GM18517 (cell line): ENCODE measurements at regions not wholly inside any gene's neighbourhood (a gene's known extent, or its start where the extent isn't known, plus 50 kb on each side); places are given as distances from the start of the nearest gene placed in this dataset.
"Not testable (repeated sequence)": the region's sequence is repeated elsewhere in the genome, so short reads cannot be mapped to it uniquely, and the experiment has no call there.

Experiments
- ATAC-seq: cut with Tn5 transposase; IDR thresholded peaks from one replicate; pipeline ENCODE4 v1.9.1; 2021; ENCODE audit warnings: mild to moderate bottlenecking, moderate library complexity; ENCODE audit not compliant: unreplicated experiment

- no peak for ATAC-seq
Observed at GRCh38 chr1:67611846-67612245, 73.2 kb upstream of the GADD45A start.

- no peak for ATAC-seq
Observed at GRCh38 chr1:67612788-67613241, 72.2 kb upstream of the GADD45A start.

DNA sequence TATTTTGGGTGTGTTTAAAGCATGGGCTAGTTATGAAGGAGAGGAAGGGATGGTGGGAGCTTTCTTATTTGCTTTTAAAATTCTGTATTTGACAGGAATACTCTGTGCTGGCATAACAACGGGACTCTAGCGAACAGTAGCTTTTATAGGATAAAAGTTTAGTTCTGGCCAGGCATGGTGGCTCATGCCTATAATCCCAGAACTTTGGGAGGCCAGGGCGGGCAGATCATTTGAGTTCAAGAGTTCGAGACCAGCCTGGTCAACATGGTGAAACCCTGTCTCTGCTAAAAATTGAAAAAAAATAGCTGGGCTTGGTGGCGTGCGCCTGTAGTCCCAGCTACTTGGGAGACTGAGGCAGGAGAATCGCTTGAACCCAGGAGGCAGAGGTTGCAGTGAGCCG, 71.5 kb upstream of the GADD45A start:
- not testable (repeated sequence) for ATAC-seq

DNA sequence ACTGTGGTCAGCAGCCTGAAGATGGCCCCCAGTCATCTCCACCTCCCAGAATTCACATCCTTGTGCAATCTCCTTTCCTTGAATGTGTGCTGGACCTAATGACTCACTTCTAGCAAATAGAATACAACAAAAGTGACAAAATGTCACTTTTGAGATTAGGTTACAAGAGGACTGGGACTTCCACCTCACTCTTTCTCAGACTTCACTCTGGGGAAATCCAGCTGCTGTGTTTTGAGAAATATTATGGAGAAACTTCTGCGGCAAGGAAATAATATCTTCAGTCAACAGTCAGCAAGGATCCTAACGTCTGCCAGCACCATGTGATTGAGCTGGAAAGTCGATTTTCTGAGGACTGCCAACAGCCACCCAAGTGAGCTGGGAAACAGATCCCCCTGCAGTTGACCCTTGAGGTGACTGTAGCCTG, 70.5 kb upstream of the GADD45A start:
- no peak for ATAC-seq

GRCh38 chr1:67615886-67616285, 69.1 kb upstream of the GADD45A start:
- ATAC-seq, result no peak

- no peak for ATAC-seq
Observed at GRCh38 chr1:67616394-67616985, 68.5 kb upstream of the GADD45A start.

DNA sequence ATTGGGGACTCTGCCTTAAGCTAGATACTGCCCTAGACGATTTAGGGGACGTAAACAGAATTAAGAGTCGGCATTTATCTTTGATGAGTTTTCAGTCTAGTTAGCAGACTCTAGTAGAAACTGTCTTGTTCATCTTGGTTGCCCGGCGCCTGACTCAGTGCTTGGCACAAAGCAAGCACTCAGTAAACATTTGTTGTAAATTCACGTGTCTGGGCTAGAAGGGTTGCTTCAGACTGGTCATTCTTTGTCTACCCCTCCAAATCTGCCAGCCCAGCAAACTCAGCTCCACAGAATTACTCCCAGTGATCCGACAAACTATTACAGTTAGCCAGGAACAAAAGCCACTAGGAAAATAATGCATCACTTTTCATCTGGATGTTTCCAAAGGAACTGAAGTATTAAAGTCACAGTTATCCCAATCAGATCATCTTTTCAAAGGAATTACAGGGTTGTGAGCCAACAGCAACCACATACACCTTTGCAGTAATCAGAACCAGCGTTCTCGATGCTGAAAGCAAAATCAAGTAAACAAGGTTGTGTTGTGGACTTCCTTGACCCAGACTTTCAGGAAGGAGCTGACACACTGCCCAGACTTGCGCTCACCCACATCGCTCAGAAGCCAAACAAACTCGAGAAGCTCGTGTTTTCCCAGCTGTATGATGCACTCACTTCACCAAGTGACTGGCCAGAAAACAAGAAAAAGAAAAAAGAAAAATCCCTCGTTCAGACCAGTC, 66.5 kb upstream of the GADD45A start:
- no peak for ATAC-seq

- ATAC-seq, result no peak
Observed at GRCh38 chr1:67619080-67619479, 65.9 kb upstream of the GADD45A start.

DNA sequence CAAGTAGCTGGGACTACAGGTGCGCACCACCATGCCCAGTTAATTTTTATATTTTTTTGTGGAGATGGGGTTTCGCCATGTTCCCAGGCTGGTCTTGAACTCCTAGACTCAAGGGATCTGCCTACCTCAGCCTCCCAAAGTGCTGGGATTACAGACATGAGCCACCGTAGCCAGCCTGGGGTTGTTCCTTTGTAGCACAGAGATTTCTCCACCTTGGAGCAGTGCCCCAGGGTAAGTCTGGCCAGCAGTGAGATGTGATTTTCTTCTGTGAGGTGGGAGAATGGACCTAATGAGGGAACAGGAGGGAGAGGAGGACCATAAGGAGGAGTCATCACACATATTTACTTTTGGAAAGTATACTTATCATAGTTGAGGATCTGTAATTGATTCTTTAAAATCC, 61.1 kb upstream of the GADD45A start:
- no peak for ATAC-seq

DNA sequence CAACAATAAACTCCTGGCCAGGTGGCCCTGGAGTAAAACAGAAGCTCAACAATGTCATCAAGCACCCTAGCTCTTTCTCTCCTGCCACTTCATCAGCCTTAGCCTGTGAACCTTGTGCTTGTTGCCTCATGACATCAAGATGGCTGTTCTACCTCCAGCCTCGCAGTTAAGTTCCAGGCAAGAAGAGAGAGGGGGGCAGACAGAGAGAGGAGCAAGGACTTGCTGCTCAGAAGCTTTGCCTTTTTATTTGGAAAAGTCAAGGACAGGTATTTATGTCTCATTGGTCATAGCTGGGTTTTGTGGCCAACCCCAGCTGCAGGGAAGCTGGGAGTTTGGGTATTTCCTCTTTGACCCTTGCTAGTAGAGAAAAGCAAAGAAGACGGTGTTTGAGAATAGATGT, 60.3 kb upstream of the GADD45A start:
- ATAC-seq, result no peak

- no peak for ATAC-seq
Observed at GRCh38 chr1:67626090-67626860, 58.7 kb upstream of the GADD45A start.

DNA sequence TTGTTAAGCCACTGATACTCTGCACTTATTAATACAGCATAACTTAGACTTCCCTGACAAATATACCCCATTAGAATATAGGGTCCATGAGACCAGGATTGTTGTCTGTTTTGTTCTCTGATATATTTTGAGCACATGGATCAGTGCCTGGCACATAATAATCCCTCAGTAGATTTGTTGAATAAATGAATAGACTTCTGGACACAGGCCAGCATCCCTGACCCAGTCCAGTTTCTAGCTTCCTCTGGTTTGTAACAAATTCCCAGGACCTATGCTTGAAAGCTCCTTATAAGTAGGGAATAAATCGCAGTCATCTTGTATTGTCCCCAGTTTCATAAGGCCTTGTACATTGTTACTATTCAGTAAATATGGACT, 58.2 kb upstream of the GADD45A start:
- no peak for ATAC-seq

GRCh38 chr1:67627336-67627735, 57.7 kb upstream of the GADD45A start:
- ATAC-seq, result no peak

DNA sequence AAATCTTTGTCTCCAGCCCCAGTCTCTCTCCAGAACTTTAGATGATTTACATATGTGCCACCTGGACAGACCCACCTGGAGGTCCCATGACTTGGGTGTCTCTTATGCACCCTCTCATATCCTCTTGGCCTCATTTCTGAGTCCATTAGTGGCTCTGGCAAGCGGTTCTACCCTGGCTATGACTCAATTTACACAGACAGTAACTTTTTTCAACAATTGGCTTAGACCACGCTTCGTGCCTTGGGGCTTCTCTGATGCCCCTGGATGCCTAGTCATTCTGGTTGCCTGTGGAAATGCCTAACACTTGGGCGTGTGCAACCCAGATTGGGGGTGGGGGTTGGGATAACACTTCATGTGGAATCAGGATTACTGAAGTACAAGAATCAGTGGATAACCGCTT, 57.1 kb upstream of the GADD45A start:
- ATAC-seq, result no peak

- no peak for ATAC-seq
Observed at GRCh38 chr1:67629370-67630075, 55.5 kb upstream of the GADD45A start.

DNA sequence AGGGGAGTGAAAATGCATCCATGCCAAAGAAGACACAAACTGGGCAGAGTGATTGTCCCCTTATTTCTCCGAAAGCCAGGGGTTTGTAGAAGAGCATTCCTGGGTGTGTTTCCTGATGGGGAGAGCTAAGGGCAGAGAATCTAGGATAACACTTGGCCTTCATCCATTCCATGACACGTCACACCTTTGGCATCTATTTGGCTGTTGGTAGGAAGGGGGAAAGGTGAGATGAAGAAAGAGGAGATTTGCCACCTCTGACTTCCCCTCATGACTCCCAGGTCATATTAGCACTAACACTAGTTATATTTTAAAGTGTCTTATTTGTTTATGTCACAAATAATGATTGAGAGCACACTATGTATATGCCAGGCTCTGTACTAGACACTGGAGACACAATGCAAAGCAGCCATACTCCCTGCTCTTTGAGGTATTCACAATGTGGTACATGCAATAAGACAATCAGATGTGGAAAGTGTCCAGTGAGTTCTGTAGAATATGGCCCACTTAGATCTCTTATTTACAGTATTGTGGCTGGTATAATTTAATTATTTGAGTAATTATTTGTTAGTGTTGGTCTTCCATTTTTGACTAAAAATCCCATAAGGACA, 54.5 kb upstream of the GADD45A start:
- ATAC-seq, result no peak

GRCh38 chr1:67632356-67632755, 52.6 kb upstream of the GADD45A start:
- ATAC-seq, result no peak

- ATAC-seq, result no peak
Observed at GRCh38 chr1:67632811-67633655, 52.0 kb upstream of the GADD45A start.

- ATAC-seq, result no peak
Observed at GRCh38 chr1:67634396-67634935, 50.5 kb upstream of the GADD45A start.
